GM18505 (cell line): ENCODE measurements at regions not wholly inside any gene's neighbourhood (a gene's known extent, or its start where the extent isn't known, plus 50 kb on each side); places are given as distances from the start of the nearest gene placed in this dataset.

Experiments used
- ATAC-seq: cut with Tn5 transposase; IDR thresholded peaks from one replicate; pipeline ENCODE4 v1.9.1; 2021; ENCODE audit not compliant: unreplicated experiment
- POLR2A ChIP-seq: IDR thresholded peaks from 4 replicates; pipeline ENCODE4 v1.6.1; 2011; ENCODE audit warnings: borderline replicate concordance; ENCODE audit not compliant: insufficient read depth, insufficient read length; ENCODE audit errors: extremely low read depth

- ATAC-seq, result no peak
- TF ChIP-seq POLR2A, result no peak
Observed at GRCh38 chr12:31876568-31877424, 82.4 kb upstream of the RESF1 start.

GRCh38 chr12:31875609-31875964 is 83.6 kb upstream of the RESF1 start:
- no peak for ATAC-seq
- no peak for TF ChIP-seq POLR2A

GRCh38 chr12:31874961-31875608 is 84.1 kb upstream of the RESF1 start:
- no peak for ATAC-seq

GRCh38 chr12:31872831-31873604 is 86.2 kb upstream of the RESF1 start:
- no peak for ATAC-seq
- TF ChIP-seq POLR2A, result no peak

More at GRCh38 chr12:31874961-31875608, 84.1 kb upstream of the RESF1 start:
- no peak for TF ChIP-seq POLR2A

- no peak for TF ChIP-seq POLR2A
- no peak for ATAC-seq
Observed at GRCh38 chr12:31869972-31870371, 89.2 kb upstream of the RESF1 start.

- ATAC-seq, result no peak
- no peak for TF ChIP-seq POLR2A
Observed at GRCh38 chr12:31868965-31869364, 90.2 kb upstream of the RESF1 start.

GRCh38 chr12:31867292-31867691 is 91.9 kb upstream of the RESF1 start:
- ATAC-seq, result no peak
- no peak for TF ChIP-seq POLR2A

- no peak for ATAC-seq
- no peak for TF ChIP-seq POLR2A
Observed at GRCh38 chr12:31866523-31866922, 92.7 kb upstream of the RESF1 start.

- ATAC-seq, result no peak
- no peak for TF ChIP-seq POLR2A
Observed at GRCh38 chr12:31865023-31865422, 94.2 kb upstream of the RESF1 start.

GRCh38 chr12:31861360-31861759 is 97.9 kb upstream of the RESF1 start:
- no peak for ATAC-seq
- TF ChIP-seq POLR2A, result no peak

- no peak for ATAC-seq
- TF ChIP-seq POLR2A, result no peak
Observed at GRCh38 chr12:31860401-31860800, 98.8 kb upstream of the RESF1 start.

GRCh38 chr12:31859232-31859977 is 99.8 kb upstream of the RESF1 start:
- no peak for ATAC-seq
- no peak for TF ChIP-seq POLR2A

- ATAC-seq, result no peak
- TF ChIP-seq POLR2A, result no peak
Observed at GRCh38 chr12:31855427-31855826, 103.8 kb upstream of the RESF1 start.

- ATAC-seq, result no peak
- no peak for TF ChIP-seq POLR2A
Observed at GRCh38 chr12:31853977-31854376, 105.2 kb upstream of the RESF1 start.

GRCh38 chr12:31853520-31853919 is 105.7 kb upstream of the RESF1 start:
- no peak for TF ChIP-seq POLR2A
- ATAC-seq, result no peak
